ENCODE measurements at regions not wholly inside any gene's neighbourhood (a gene's known extent, or its start where the extent isn't known, plus 50 kb on each side); places are given as distances from the start of the nearest gene placed in this dataset.
"Not testable (repeated sequence)": the region's sequence is repeated elsewhere in the genome, so short reads cannot be mapped to it uniquely, and the experiment has no call there.

- intact Hi-C loops (cut with DNase I, micrococcal nuclease), result loop anchor here in 1 of 2 donors (10.0 kb wide), 1 partner anchor 117 kb away; no protein-coding TSS in a partner anchor
- ATAC-seq (no peak), DNase-seq (no peak)
These were observed 129.9 kb upstream of the CIBAR2 start for GRCh38 chr16:85242140-85242539.

- ATAC-seq (peak; percentile 70), DNase-seq (peak in 1 of 2 donors; percentile 34)
- intact Hi-C loops (cut with DNase I, micrococcal nuclease), result loop anchor here in 1 of 2 donors (10.0 kb wide), 1 partner anchor 119 kb away; no protein-coding TSS in a partner anchor
These were observed 131.0 kb upstream of the CIBAR2 start for GRCh38 chr16:85243308-85243707.

GRCh38 chr16:85244452-85244851 is 132.2 kb upstream of the CIBAR2 start:
- DNase-seq, ATAC-seq: not testable (repeated sequence)
- intact Hi-C loops (cut with DNase I, micrococcal nuclease), result loop anchor here in 1 of 2 donors (10.0 kb wide), 1 partner anchor 120 kb away; no protein-coding TSS in a partner anchor

GRCh38 chr16:85245307-85246172 is 133.3 kb upstream of the CIBAR2 start:
- DNase-seq, result peak; percentile 49 to 58
- peak; percentile 70 for ATAC-seq
- intact Hi-C loops (cut with DNase I, micrococcal nuclease), result loop anchor here in 1 of 2 donors (10.0 kb wide), 1 partner anchor 121 kb away; no protein-coding TSS in a partner anchor

GRCh38 chr16:85246473-85246872 is 134.2 kb upstream of the CIBAR2 start:
- no peak for ATAC-seq
- intact Hi-C loops (cut with DNase I, micrococcal nuclease), result loop anchor here in 1 of 2 donors (10.0 kb wide), 1 partner anchor 122 kb away; no protein-coding TSS in a partner anchor
- no peak for DNase-seq

- no peak for ATAC-seq
- intact Hi-C loops (cut with DNase I, micrococcal nuclease), result loop anchor here in 1 of 2 donors (10.0 kb wide), 1 partner anchor 122 kb away; no protein-coding TSS in a partner anchor
- DNase-seq, result no peak
These were observed 134.7 kb upstream of the CIBAR2 start for GRCh38 chr16:85246973-85247372.

- DNase-seq, result no peak
- intact Hi-C loops (cut with DNase I, micrococcal nuclease), result loop anchor here in 1 of 2 donors (10.0 kb wide), 1 partner anchor 124 kb away; no protein-coding TSS in a partner anchor
- ATAC-seq, result no peak
These were observed 136.1 kb upstream of the CIBAR2 start for GRCh38 chr16:85248342-85248741.

- DNase-seq, result no peak
- ATAC-seq, result no peak
- intact Hi-C loops (cut with DNase I, micrococcal nuclease), result loop anchor here in 1 of 2 donors (10.0 kb wide), 1 partner anchor 124 kb away; no protein-coding TSS in a partner anchor
These were observed 136.6 kb upstream of the CIBAR2 start for GRCh38 chr16:85248857-85249256.

GRCh38 chr16:85249418-85250146 is 137.3 kb upstream of the CIBAR2 start:
- ATAC-seq, result no peak
- intact Hi-C loops (cut with DNase I, micrococcal nuclease), result loop anchor here (10.0 kb wide), 2 partner anchors 125 to 135 kb away; partner anchors contain the start of gene CIBAR2 (in 1 of the 2)
- DNase-seq, result no peak

GRCh38 chr16:85250147-85250463 is 137.8 kb upstream of the CIBAR2 start:
- no peak for DNase-seq
- no peak for ATAC-seq
- intact Hi-C loops (cut with DNase I, micrococcal nuclease), result loop anchor here in 1 of 2 donors (10.0 kb wide), 1 partner anchor 135 kb away; the partner anchor contains the start of gene CIBAR2

GRCh38 chr16:85250609-85251223 is 138.4 kb upstream of the CIBAR2 start:
- no peak for DNase-seq
- intact Hi-C loops (cut with DNase I, micrococcal nuclease), result loop anchor here in 1 of 2 donors (10.0 kb wide), 1 partner anchor 136 kb away; the partner anchor contains the start of gene CIBAR2
- ATAC-seq, result no peak

- intact Hi-C loops (cut with DNase I, micrococcal nuclease), result loop anchor here in 1 of 2 donors (10.0 kb wide), 1 partner anchor 136 kb away; the partner anchor contains the start of gene CIBAR2
- DNase-seq (no peak), ATAC-seq (no peak)
These were observed 139.0 kb upstream of the CIBAR2 start for GRCh38 chr16:85251225-85251760.

GRCh38 chr16:85252014-85252413 is 139.7 kb upstream of the CIBAR2 start:
- ATAC-seq (no peak), DNase-seq (no peak)
- intact Hi-C loops (cut with DNase I, micrococcal nuclease), result loop anchor here in 1 of 2 donors (10.0 kb wide), 1 partner anchor 137 kb away; the partner anchor contains the start of gene CIBAR2

- DNase-seq (no peak), ATAC-seq (no peak)
- intact Hi-C loops (cut with DNase I, micrococcal nuclease), result loop anchor here in 1 of 2 donors (10.0 kb wide), 1 partner anchor 138 kb away; the partner anchor contains the start of gene CIBAR2
These were observed 140.2 kb upstream of the CIBAR2 start for GRCh38 chr16:85252461-85252860.

- ATAC-seq, result peak; percentile 83
- intact Hi-C loops (cut with DNase I, micrococcal nuclease), result loop anchor here in 1 of 2 donors (10.0 kb wide), 1 partner anchor 139 kb away; the partner anchor contains the start of gene CIBAR2
- DNase-seq, result peak in 1 of 2 donors; percentile 65
These were observed 141.0 kb upstream of the CIBAR2 start for GRCh38 chr16:85253084-85253941.

GRCh38 chr16:85254051-85254450 is 141.8 kb upstream of the CIBAR2 start:
- no peak for ATAC-seq
- intact Hi-C loops (cut with DNase I, micrococcal nuclease), result loop anchor here in 1 of 2 donors (10.0 kb wide), 1 partner anchor 139 kb away; the partner anchor contains the start of gene CIBAR2
- DNase-seq, result no peak

- intact Hi-C loops (cut with DNase I, micrococcal nuclease), result loop anchor here in 1 of 2 donors (10.0 kb wide), 1 partner anchor 140 kb away; the partner anchor contains the start of gene CIBAR2
- DNase-seq (no peak), ATAC-seq (no peak)
These were observed 142.6 kb upstream of the CIBAR2 start for GRCh38 chr16:85254921-85255320.

Measured in left colon (tissue), 2 donors.